Smooth muscle cell (in vitro differentiated cells): ENCODE measurements at regions not wholly inside any gene's neighbourhood (a gene's known extent, or its start where the extent isn't known, plus 50 kb on each side); places are given as distances from the start of the nearest gene placed in this dataset.

Source experiments
- DNase-seq: peaks from one replicate; lab custom pipeline; 2025; ENCODE audit not compliant: unreplicated experiment; lab: John Stamatoyannopoulos, UW
- H2AFZ ChIP-seq: fragments of 200-600 bp; sonication (generic); 2 replicates; pipeline ENCODE4 v1.6.0; 2016; ENCODE audit warnings: antibody characterized with exemption, low read depth, mild to moderate bottlenecking
- H3F3A ChIP-seq: fragments of 200-600 bp; sonication (generic); 2 replicates; pipeline ENCODE4 v1.6.0; 2017; ENCODE audit warnings: antibody characterized with exemption, low read depth
- H3K27ac ChIP-seq: fragments of 200-600 bp; sonication (generic); 2 replicates; pipeline ENCODE4 v1.5.1; 2016; ENCODE audit warnings: low read depth, mild to moderate bottlenecking
- H3K27me3 ChIP-seq: fragments of 200-600 bp; sonication (generic); 2 replicates; pipeline ENCODE4 v1.6.1; 2016; ENCODE audit warnings: low read depth, mild to moderate bottlenecking
- H3K36me3 ChIP-seq: fragments of 200-600 bp; sonication (generic); 2 replicates; pipeline ENCODE4 v1.5.1; 2016; ENCODE audit warnings: low read depth
- H3K4me1 ChIP-seq: fragments of 200-600 bp; sonication (generic); 2 replicates; pipeline ENCODE4 v1.5.1; 2016; ENCODE audit warnings: low read depth
- H3K4me2 ChIP-seq: fragments of 200-600 bp; sonication (generic); 2 replicates; pipeline ENCODE4 v1.6.0; 2016; ENCODE audit warnings: mild to moderate bottlenecking
- H3K4me3 ChIP-seq: fragments of 200-600 bp; sonication (generic); 2 replicates; pipeline ENCODE4 v1.5.1; 2016; ENCODE audit warnings: mild to moderate bottlenecking
- H3K79me2 ChIP-seq: fragments of 200-600 bp; sonication (generic); 2 replicates; pipeline ENCODE4 v1.6.0; 2016; ENCODE audit warnings: low read depth, mild to moderate bottlenecking
- H3K9ac ChIP-seq: fragments of 200-600 bp; sonication (generic); 2 replicates; pipeline ENCODE4 v1.6.0; 2016; ENCODE audit warnings: low read depth
- H3K9me3 ChIP-seq: fragments of 200-600 bp; sonication (generic); replicated peaks from 2 replicates; pipeline ENCODE4 v1.5.1; 2016; ENCODE audit warnings: low read depth
- H4K20me1 ChIP-seq: fragments of 200-600 bp; sonication (generic); 2 replicates; pipeline ENCODE4 v1.6.0; 2016; ENCODE audit warnings: low read depth
- CTCF ChIP-seq: fragments of 200-600 bp; sonication (generic); IDR thresholded peaks from 2 replicates; pipeline ENCODE4 v1.5.1; 2017; ENCODE audit warnings: borderline replicate concordance, mild to moderate bottlenecking, antibody characterized with exemption; ENCODE audit not compliant: insufficient read depth, poor library complexity, severe bottlenecking
- WGBS: methylation state at CpG from one replicate; pipeline ENCODE4 v1.1.7; 2016; ENCODE audit warnings: low lambda C conversion rate; 5-methylcytosine and 5-hydroxymethylcytosine counted together

GRCh38 chr6:87875781-87876180 is 171.9 kb upstream of the SPACA1 start:
- Histone ChIP-seq H3F3A (no peaks in the 10 kb centered on the region), H3K79me2 (no peaks in the 10 kb centered on the region), H3K27me3 (peaks cover 40% of the 10 kb centered on the region), H2AFZ (no peak overlapping the region), H3K4me2 (no peak overlapping the region), H4K20me1 (no peaks in the 10 kb centered on the region), H3K9ac (no peak overlapping the region), H3K27ac (no peak overlapping the region), H3K9me3 (no peaks in the 10 kb centered on the region), H3K36me3 (no peaks in the 10 kb centered on the region), H3K4me1 (no peaks in the 10 kb centered on the region), H3K4me3 (no peak overlapping the region)
- TF ChIP-seq CTCF: no peak
- 82% methylated on average over 1 of the region's 1 CpG for WGBS
- DNase-seq: no peak

GRCh38 chr6:87873556-87873955 is 171.5 kb upstream of the AKIRIN2 start:
- Histone ChIP-seq H3K9me3 (no peaks in the 10 kb centered on the region), H3K27ac (no peak overlapping the region), H4K20me1 (no peaks in the 10 kb centered on the region), H3K4me1 (no peaks in the 10 kb centered on the region), H2AFZ (no peak overlapping the region), H3K4me3 (no peak overlapping the region), H3K79me2 (no peaks in the 10 kb centered on the region), H3K4me2 (no peak overlapping the region), H3K27me3 (peaks cover 30% of the 10 kb centered on the region), H3K36me3 (no peaks in the 10 kb centered on the region), H3K9ac (no peak overlapping the region), H3F3A (no peaks in the 10 kb centered on the region)
- no peak for TF ChIP-seq CTCF
- DNase-seq: no peak
- WGBS: 91% methylated on average over 3 of the region's 3 CpGs

- WGBS: 75% methylated on average over 3 of the region's 3 CpGs
Observed at GRCh38 chr6:87870556-87870955, 168.5 kb upstream of the AKIRIN2 start.

More at GRCh38 chr6:87870556-87870955, 168.5 kb upstream of the AKIRIN2 start:
- Histone ChIP-seq H3K9ac (no peak overlapping the region), H3K27ac (no peak overlapping the region), H3K36me3 (no peaks in the 10 kb centered on the region), H3K79me2 (no peaks in the 10 kb centered on the region), H2AFZ (no peak overlapping the region), H3K4me1 (no peaks in the 10 kb centered on the region), H3K27me3 (peaks cover under 1% of the 10 kb centered on the region), H3K9me3 (no peaks in the 10 kb centered on the region), H3K4me2 (no peak overlapping the region), H4K20me1 (no peaks in the 10 kb centered on the region), H3K4me3 (no peak overlapping the region), H3F3A (no peaks in the 10 kb centered on the region)
- no peak for DNase-seq
- TF ChIP-seq CTCF: no peak
